ENCODE measurements at regions not wholly inside any gene's neighbourhood (a gene's known extent, or its start where the extent isn't known, plus 50 kb on each side); places are given as distances from the start of the nearest gene placed in this dataset.

- TF ChIP-seq EP300 (IDR thresholded peaks at IDR 0.05) = peak in 1 of 2 donors; percentile 34
- TF ChIP-seq, protein P1, sequence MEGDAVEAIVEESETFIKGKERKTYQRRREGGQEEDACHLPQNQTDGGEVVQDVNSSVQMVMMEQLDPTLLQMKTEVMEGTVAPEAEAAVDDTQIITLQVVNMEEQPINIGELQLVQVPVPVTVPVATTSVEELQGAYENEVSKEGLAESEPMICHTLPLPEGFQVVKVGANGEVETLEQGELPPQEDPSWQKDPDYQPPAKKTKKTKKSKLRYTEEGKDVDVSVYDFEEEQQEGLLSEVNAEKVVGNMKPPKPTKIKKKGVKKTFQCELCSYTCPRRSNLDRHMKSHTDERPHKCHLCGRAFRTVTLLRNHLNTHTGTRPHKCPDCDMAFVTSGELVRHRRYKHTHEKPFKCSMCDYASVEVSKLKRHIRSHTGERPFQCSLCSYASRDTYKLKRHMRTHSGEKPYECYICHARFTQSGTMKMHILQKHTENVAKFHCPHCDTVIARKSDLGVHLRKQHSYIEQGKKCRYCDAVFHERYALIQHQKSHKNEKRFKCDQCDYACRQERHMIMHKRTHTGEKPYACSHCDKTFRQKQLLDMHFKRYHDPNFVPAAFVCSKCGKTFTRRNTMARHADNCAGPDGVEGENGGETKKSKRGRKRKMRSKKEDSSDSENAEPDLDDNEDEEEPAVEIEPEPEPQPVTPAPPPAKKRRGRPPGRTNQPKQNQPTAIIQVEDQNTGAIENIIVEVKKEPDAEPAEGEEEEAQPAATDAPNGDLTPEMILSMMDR (IDR thresholded peaks at IDR 0.05) = no peak
- Histone ChIP-seq H3K27ac (peak overlapping the region in 2 of 4 donors; percentile 54 to 56), H3K27me3 (no peaks in the 10 kb centered on the region), H3K4me1 (peaks cover 0 to 25% (median 2%) of the 10 kb centered on the region in 4 donors), H3K9me3 (no peaks in the 10 kb centered on the region), H3K4me3 (peak overlapping the region in 1 of 4 donors; percentile 7), H3K36me3 (no peaks in the 10 kb centered on the region)
- DNase-seq (ENCODE audit: low spot score in 2 of 2) = no peak
- 28 to 33% methylated on average over 8 of the region's 8 CpGs for WGBS, 2 donors
These were observed 583.4 kb upstream of the PSMD7 start for GRCh38 chr16:73713251-73713650.

GRCh38 chr16:73711406-73712080, 585.1 kb upstream of the PSMD7 start:
- DNase-seq (ENCODE audit: low spot score in 2 of 2) = no peak
- H3K27ac ChIP-seq = peak overlapping the region in 1 of 4 donors; percentile 56
- 50 to 63% methylated on average over 4 of the region's 4 CpGs for WGBS, 2 donors
- peaks cover 0 to 25% (median 2%) of the 10 kb centered on the region in 4 donors for H3K4me1 ChIP-seq
- TF ChIP-seq, protein P1 (IDR thresholded peaks at IDR 0.05) = no peak
- no peak for TF ChIP-seq EP300 (IDR thresholded peaks at IDR 0.05)
- TF ChIP-seq POLR2A (IDR thresholded peaks at IDR 0.05) = no peak
- H3K27me3 ChIP-seq = no peaks in the 10 kb centered on the region
- no peaks in the 10 kb centered on the region for H3K9me3 ChIP-seq
- H3K4me3 ChIP-seq = no peak overlapping the region
- H3K36me3 ChIP-seq = no peaks in the 10 kb centered on the region

GRCh38 chr16:73710526-73710925, 586.1 kb upstream of the PSMD7 start:
- WGBS, 2 donors = 78% methylated on average over 9 of the region's 9 CpGs
- Histone ChIP-seq H3K27ac (no peak overlapping the region), H3K27me3 (no peaks in the 10 kb centered on the region), H3K36me3 (no peaks in the 10 kb centered on the region), H3K4me3 (no peak overlapping the region), H3K9me3 (no peaks in the 10 kb centered on the region), H3K4me1 (peaks cover 0 to 25% (median 2%) of the 10 kb centered on the region in 4 donors)
- no peak for DNase-seq (ENCODE audit: low spot score in 2 of 2)
- TF ChIP-seq POLR2A (IDR thresholded peaks at IDR 0.05) (no peak), EP300 (IDR thresholded peaks at IDR 0.05) (no peak)

- Histone ChIP-seq H3K4me1 (peaks cover 0 to 21% (median 2%) of the 10 kb centered on the region in 4 donors), H3K4me3 (no peak overlapping the region), H3K27ac (no peak overlapping the region), H3K9me3 (no peaks in the 10 kb centered on the region), H3K36me3 (no peaks in the 10 kb centered on the region), H3K27me3 (no peaks in the 10 kb centered on the region)
- DNase-seq (ENCODE audit: low spot score in 2 of 2) = no peak
- WGBS, 2 donors = 92 to 94% methylated on average over 3 of the region's 3 CpGs
- TF ChIP-seq, protein P1 (IDR thresholded peaks at IDR 0.05) = no peak
- no peak for TF ChIP-seq EP300 (IDR thresholded peaks at IDR 0.05)
- TF ChIP-seq POLR2A (IDR thresholded peaks at IDR 0.05) = no peak
These were observed 588.8 kb upstream of the PSMD7 start for GRCh38 chr16:73707863-73708262.

DNA sequence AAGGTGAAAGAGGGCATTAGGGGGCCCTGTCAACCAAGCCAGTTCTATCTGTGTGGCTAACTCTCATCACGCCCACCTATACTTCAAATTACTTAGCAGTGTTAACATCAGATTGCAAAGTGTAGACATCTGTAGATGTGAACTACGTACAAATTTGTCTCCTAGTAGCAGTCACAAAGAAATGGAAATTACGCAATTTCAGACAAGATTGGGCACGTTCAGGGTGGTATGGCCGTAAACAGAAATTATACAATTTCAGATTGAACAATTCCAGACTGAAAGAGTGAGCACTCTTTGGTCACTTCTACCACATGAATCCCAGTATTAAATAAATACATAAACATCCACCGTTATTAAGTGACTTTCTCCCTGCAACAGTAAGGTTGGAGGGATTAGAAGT, 592.7 kb upstream of the PSMD7 start:
- H3K9me3 ChIP-seq = no peaks in the 10 kb centered on the region
- 91 to 94% methylated on average over 6 of the region's 6 CpGs for WGBS, 2 donors
- no peak overlapping the region for H3K27ac ChIP-seq
- H3K27me3 ChIP-seq = no peaks in the 10 kb centered on the region
- TF ChIP-seq POLR2A (IDR thresholded peaks at IDR 0.05) (no peak), EP300 (IDR thresholded peaks at IDR 0.05) (no peak)
- TF ChIP-seq, protein P1 (IDR thresholded peaks at IDR 0.05) = no peak
- no peak for DNase-seq (ENCODE audit: low spot score in 2 of 2)
- no peaks in the 10 kb centered on the region for H3K4me1 ChIP-seq
- no peak overlapping the region for H3K4me3 ChIP-seq
- no peaks in the 10 kb centered on the region for H3K36me3 ChIP-seq

Data from tibial nerve (tissue), 4 donors.